GM18909 (cell line): ENCODE measurements at regions not wholly inside any gene's neighbourhood (a gene's known extent, or its start where the extent isn't known, plus 50 kb on each side); places are given as distances from the start of the nearest gene placed in this dataset.

Source experiments
- ATAC-seq: cut with Tn5 transposase; IDR thresholded peaks from one replicate; pipeline ENCODE4 v1.9.1; 2021; ENCODE audit warnings: mild to moderate bottlenecking; ENCODE audit not compliant: unreplicated experiment, poor library complexity

DNA sequence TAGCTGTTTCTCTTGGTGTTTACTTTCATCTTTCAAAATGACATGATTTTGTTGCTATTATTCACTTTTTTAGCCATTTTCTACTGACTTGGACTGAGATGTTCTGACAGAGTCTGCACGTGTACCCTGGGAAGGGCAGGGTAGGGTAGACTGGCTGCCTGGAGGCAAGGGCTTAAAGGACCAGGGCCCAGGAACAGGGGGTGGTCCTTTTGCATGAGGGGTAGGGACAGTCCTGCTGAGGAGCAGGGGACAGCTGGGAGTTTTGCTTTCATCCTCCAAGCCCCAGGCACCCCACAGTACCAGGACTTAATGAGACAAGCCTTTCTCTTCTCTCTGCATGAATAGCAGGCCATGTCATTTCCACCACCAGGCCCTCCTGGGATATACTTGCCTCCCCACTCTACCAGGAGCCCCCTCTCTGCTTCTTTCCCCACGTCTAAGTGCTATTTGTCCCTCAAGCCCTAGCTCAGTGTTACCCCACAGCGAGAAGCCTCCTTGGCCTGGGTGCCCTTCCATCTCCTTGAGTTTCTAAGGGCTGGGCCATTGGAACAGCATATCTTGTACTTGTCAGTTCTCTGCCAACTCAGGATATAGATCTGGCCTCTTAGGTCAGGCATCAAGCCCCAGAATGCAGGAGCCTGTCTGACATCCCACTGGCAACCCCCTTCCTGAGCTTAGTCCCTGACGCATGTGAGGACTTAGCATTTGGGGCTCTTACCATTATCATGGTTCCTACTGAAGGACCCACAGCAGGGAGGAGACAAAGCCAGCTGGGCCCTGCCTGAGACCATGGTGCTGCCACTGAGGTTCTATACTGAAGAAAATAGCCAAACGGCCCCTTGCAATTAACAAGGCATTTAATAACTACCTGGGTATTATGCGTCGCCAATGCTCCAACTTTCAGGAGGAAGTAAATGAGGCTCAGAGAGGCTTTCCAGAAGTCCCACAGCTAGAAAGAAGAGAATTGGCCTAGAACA lies 78.4 kb upstream of the UNC5B start:
- ATAC-seq: no peak

DNA sequence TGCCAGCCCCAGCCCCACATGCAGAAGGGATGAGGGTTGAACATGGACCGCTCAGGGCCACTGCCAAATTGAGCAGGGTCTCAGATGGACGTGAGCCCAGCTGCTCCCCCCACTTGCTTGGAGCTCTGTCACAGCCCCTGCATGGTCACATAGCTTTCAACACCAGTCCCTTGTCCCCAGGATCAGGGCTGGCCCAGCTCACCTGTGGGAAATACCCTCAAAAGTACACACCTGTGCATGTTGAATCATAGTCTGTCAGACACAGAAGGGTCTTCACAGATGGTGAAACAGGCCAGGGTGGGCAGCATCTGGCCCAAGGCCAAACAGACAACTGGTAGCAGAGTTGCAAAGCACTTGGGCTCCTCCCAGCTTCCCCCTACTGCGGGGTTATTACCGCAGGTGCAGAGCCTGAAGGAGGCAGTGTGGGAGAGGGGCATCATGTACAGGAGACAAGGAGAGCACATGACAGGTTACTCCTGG lies 77.6 kb upstream of the UNC5B start:
- no peak for ATAC-seq

DNA sequence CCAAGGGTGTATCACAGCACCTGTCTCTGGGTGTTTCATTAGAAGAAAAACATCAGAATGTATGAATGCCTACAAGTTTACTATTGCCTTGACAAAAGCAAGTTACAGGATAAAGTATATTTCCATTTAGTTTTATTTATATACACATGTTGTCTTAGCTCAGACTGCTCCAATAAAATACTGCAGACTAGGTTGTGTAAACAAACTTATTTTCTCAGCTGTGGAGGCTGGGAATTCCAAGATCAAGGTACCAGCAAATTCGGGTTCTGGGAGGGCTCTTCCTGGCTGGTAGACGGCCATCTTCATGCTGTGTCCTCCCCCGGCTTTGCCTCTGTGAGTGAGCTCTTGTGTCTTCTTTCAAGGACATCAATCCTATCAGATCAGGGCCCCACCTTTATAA lies 77.1 kb upstream of the UNC5B start:
- ATAC-seq: no peak

DNA sequence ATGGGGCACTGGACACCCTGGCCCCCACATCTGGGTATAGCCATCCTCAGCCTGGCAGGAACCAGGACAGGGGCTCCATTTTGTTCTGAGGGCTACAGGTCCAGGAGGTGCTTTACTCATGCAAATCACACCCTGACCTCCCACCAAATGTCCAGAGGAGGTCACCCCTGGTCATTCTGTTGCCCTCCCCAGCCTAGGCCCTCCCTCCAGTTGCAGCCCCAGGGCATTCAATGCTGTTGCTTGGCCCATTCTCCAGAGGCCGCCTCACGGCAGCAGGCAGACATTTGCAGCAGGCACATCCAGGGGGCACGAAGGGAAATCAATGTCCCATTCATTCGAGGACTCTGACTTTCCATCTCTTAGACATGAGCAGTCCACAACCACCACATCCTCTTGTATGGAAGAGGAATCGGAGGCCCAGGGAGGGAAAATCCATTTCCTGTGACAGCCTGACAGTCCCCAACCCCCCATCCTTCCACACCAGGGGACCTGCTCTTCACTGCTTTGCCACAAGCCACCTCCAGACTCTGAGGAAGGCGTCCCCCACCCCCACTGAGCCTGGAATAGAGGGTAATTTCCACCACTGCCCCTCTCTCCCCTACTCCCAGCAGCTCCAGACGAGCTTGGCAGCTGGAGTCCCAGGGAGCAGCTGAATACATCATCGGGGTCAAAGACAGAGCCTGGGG lies 76.2 kb upstream of the UNC5B start:
- no peak for ATAC-seq

DNA sequence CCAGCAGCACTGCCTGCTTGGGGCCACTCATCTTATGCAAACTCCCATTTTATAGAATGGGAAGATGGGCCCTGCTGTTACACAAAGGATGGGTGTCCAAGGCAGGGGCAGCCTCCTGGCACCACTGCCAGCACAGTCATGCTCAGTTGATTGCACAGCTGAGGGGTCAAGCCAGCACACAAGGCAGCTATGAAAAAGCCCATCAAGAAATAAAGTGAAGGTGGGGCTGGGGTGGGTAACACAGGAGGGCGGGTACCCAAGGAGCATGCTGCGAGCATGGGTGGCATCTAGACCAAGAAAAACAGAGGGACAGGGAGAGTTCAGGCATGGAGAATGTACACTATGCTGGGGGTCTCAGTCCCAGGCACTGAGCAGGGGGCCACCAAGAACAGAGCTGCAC lies 74.7 kb upstream of the UNC5B start:
- ATAC-seq: no peak

DNA sequence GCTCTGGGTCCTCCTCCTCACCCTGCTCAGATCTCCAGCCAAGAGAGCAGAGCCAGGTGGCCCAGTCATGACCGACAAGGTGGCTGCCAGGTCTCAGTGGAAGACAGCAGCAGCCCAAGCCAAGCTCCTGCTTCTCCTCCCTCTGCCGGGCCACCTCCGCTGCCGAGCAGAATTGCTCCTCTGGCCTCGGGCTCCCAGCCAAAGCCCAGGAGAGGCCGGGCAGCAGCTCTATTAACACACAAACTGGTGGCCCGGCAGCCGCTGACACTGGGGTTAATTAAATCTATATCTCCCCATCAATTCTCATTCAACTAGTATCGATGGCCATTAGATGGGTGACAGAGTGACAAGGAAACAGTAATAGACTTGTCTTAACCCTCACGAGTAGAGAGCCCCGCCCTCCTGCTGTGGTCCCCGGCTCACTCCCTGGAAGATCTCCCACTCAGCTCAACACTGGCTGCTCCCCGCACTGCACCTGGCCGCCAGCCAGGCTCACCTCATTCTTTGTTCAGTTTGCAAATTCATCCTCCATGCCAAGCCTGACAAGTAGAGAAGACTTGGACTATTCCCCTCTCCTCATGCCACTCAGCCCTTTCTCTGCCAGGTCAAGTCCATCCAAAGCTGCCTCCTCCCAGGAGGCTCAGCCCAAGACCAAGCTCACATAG lies 74.1 kb upstream of the UNC5B start:
- ATAC-seq: no peak

DNA sequence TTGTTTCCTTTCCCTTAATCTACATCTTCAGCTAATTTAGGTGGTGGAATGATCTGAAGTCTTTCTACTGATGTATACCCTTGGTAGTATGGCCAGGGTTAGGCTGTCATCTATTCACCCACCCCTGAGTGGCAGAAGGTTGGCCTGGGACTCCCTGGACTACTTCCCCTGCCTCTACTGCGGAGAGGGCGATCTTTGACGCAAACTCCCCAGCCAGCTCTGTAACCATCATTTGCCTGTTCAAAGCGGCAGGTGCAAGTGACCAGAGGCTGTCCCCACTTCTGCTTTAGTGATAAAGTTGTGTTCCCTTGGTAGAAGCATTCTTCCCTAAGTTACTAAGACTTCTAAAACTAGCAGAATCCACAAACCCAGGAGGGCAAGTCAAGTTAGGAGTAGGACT lies 70.8 kb upstream of the UNC5B start:
- no peak for ATAC-seq

DNA sequence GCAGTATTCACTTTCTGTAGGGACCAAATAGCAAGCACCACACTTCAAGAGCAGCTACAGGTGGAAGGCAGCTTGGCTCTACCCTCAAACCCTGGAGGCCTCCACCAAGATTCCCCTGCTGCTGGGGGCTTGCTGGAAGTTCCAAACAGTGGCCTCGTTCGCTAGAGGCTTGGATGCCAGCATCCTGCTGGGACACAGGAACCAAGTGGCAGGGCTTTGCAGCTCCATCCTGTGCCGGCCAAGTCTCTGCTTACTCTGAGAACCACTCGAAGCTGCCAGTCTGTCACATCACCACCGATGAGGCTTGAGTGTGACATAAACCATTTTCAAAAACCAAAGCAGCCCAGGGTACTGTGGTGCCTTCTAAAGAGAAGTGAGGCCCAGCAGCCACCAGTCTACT lies 69.2 kb upstream of the UNC5B start:
- no peak for ATAC-seq

DNA sequence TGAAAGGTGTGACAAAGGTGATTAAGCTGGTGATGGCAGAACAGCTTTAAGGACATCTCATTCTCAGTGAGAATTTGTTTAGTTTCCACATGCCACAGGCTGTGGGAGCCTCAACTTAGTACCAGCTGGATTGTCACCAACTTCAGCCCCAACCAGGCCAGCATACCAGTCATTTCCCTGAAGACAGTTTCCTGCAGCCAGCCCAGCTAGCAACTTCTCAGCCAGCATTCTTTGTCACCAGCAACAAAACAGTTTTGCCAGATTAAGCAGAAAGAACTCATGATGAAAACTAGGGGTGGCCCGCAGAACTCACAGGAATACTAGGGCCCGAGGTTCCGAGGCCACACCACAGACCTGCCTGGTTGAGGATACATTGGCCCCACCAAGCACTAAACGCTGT lies 68.8 kb upstream of the UNC5B start:
- ATAC-seq: no peak

DNA sequence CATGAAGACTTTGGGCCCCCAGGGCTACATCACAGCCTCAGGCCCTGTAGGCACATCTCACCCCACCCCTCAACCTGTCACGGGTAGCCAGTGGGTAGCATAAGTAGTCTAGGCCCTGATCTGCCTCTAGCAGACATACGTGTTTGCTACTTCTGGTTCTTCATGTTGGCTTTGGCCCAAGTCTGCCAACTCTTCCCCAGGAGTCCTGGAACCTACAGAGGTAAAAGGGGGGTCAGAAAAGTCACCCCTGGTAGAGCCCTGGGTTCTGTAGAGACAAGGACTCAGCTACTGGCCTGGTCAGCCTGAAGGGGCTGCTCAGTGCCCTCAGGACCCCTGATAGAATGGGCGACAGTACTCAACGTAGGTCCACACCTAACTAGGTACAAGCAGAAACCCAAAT lies 67.5 kb upstream of the UNC5B start:
- no peak for ATAC-seq

DNA sequence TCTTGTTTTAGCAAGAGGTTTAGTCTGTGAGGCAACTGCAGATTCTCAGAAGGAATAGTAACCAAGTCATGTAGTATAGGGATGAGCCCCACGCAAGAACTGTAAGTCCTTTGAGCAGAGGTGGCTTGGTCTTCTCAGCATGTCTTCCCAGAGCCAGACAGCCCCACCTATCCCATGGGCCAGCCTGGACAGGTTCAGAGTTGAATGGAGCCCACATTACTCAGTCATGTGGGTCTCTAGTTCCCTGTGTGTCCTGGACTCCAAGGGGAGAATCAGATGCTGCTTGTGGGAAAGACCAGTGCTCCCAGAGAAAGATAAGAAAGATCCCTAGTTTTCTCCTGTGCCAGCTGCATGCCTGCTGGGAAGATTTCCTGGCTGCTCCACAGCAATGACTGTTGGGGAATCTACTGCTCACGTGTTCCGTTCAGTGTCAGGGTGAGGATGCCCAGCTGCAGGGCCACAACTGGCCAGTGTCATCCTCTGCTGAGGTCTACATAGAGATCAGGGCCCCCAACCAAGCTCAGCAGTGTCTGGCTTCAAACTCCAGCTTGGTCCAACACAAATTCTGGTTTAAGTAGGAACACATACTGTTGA lies 66.9 kb upstream of the UNC5B start:
- ATAC-seq: no peak

DNA sequence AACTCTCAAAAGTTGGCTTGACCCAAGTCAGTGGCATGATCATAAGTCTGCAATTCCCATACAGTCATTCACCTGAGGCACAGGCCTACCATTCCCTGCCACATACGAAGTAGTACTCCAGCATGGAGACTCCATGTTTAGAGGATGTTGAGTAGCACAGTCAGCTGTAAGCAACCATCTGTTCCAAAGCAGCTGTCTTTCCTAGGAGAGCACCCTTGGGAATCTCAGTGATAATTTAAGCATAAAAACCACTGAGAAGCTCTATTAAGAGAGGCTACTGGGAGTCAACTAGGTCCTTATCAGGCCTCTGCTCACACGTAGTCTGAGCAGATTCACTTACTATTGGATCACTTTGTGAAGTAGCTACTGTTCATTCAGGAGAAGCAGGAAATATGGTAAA lies 61.6 kb upstream of the UNC5B start:
- ATAC-seq: no peak

DNA sequence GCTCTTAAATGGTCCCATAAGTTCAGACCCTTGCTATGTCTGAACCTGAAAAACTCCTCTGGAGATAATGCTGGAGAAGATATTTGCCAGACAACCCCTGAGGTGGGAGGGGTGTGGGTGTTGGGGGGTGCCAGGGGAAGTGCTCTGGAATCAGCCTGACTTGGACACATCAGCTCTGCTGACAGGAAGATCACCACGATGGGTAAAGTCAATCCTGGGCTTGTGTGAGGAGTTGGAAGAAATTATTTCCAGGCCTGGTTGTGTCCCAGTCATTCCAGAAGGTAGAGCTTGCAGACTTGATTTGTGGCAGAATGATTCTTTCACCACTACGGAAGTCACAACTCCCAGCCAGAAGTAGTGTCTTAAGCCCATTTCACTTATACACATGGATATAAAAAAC lies 60.3 kb upstream of the UNC5B start:
- no peak for ATAC-seq

DNA sequence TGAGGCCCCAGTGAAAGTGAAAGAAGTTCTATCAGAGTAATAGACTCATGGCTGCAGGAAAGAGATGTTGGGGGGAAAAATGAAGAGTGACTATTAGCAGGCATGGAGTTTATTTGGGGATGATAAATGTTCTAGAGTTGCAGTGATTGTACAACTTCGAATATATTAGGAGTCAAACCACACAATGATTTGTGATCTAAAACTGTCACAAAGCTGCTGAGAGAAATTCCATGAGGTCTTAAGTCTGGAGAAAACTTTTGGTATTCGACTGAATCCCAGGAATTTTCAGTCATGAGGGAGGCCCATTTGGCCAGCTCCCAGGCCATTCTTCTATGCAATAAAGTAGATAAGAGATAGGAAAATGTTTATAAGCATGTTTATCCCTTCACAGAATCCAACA lies 55.9 kb upstream of the UNC5B start:
- no peak for ATAC-seq

DNA sequence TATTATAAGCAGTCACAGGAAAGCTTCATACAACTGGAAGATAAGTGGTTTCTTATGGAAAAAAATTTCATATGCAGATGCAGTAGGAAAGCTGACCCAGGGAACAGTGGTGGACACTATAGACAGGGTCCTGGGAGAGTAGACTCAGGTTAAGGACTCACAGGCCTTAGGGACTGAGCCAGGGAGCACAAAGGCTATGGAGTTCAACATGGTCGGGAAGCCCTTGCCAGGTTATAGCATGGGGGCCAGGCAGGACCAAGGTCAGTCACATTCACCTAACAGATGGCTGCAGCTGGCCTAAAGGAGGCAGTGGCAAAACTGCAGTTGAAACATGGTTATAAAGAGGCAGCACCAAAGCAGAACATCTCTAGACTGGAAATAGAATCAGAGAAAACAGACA lies 54.9 kb upstream of the UNC5B start:
- no peak for ATAC-seq

DNA sequence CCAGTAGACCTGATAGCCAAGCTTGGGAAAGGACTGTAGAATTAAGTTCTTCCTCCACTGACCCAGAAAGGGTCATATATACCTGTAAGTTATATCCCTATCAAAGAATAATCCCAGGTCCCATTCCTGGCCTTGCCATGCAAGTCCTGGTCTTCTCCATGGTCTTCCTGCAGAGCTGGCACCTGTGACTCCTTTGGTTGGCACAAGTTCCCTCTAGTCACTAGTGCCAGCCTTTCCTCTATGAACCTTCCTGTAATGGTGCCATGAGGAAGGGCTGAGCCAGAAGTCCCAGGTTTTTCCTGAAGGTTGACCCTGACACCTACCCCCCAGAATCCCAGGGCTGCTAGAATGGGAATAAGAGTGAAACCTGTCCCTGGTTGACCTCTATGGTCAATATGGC lies 54.1 kb upstream of the UNC5B start:
- no peak for ATAC-seq

DNA sequence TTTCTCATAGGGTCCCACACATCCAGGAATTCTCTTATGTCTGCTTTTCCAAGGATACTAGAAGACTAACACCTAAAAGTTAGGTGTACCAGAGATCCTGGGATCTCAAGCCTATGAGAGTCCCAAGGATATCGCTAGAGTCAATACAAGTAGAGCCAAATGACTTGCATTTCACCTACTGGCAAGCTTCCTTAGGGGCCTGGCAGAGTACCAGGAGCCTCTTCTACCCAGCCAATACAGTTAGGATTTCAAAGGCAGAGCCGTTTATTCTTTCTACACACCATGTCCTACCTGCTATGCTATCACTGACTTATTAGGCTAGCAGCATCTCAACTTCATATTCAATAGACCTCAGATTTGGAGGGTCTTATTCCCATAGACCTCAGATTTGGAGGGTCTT lies 53.5 kb upstream of the UNC5B start:
- ATAC-seq: no peak

DNA sequence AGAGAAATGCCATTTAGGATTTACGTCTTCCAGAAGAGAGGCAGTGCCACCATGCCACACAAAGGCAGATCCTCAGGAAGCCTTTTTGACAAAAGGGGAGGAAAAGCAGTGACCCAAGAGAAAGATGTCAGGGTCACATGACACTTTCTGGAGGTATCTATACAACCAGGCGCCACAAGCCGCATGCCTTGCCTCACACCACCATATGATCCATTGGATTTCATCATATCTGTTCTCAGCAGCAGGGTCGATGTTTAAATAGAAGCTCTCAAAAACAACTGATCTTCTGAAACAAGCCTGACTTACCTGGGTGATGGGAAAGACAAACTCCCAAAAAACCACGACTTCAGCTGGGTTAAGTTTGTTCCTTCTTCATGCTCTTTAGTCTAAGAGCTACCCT lies 52.5 kb upstream of the UNC5B start:
- ATAC-seq: no peak

DNA sequence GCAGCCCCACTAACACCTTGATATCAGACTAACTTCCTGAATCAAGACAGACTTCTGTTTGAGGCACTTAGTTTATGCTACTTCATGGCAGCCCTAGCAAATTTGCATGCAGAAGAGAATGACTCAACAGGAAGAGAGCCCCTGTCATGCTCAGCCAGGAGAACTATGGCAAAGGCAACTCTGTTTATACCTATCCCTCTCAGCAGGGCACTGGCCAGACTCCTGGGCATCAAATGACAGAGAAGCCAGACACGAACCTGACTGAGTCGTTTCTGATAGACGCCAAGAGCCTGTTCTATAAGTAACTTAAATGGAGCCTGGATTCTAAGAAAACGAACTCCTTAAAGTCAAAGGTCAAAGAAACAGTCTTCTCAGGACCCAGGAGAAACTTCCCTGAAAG lies 50.9 kb upstream of the UNC5B start:
- no peak for ATAC-seq
